ENCODE measurements at regions not wholly inside any gene's neighbourhood (a gene's known extent, or its start where the extent isn't known, plus 50 kb on each side); places are given as distances from the start of the nearest gene placed in this dataset.

GRCh38 chr3:18725668-18726407 lies 300.7 kb upstream of the SATB1 start:
- TF ChIP-seq CTCF (conservative IDR thresholded peaks at IDR 0.05 in 1 of 2, IDR thresholded peaks at IDR 0.05 in 1 of 2; ENCODE audit: extremely low read depth in 1 of 2, insufficient read depth in 1 of 2, low read depth in 1 of 2, low read length in 2 of 2) (no peak), EZH2 (IDR thresholded peaks at IDR 0.05; ENCODE audit: borderline replicate concordance, low read length) (no peak)
